Panc1 (cell line): ENCODE measurements at regions not wholly inside any gene's neighbourhood (a gene's known extent, or its start where the extent isn't known, plus 50 kb on each side); places are given as distances from the start of the nearest gene placed in this dataset.

Source experiments
- CTCF ChIP-seq: fragments of 450-650 bp; IDR thresholded peaks from 2 replicates; pipeline ENCODE4 v1.5.1; 2017; ENCODE audit warnings: mild to moderate bottlenecking
- POLR2AphosphoS5 ChIP-seq: IDR thresholded peaks from 2 replicates; pipeline ENCODE4 v1.6.1; 2012; ENCODE audit warnings: mild to moderate bottlenecking, low read depth, low read length, moderate library complexity
- TCF7L2 ChIP-seq: IDR thresholded peaks from 2 replicates; pipeline ENCODE4 v1.6.1; 2011; ENCODE audit warnings: mild to moderate bottlenecking, low read depth, low read length, inconsistent platforms

GRCh38 chr10:33858326-33858725 lies 523.9 kb upstream of the NRP1 start:
- TF ChIP-seq CTCF (no peak), POLR2AphosphoS5 (no peak), TCF7L2 (no peak)
